Lower lobe of right lung (tissue), 2 donors: ENCODE measurements at regions not wholly inside any gene's neighbourhood (a gene's known extent, or its start where the extent isn't known, plus 50 kb on each side); places are given as distances from the start of the nearest gene placed in this dataset.
"Not testable (repeated sequence)": the region's sequence is repeated elsewhere in the genome, so short reads cannot be mapped to it uniquely, and the experiment has no call there.

Experiments
- ATAC-seq, 2 donors: fragments of 200-7000 bp; cut with Tn5 transposase; one replicate each; pipeline ENCODE4 v1.9.1; 2020 to 2022; ENCODE audit warnings: mild to moderate bottlenecking in 2 of 2, moderate library complexity in 2 of 2
- DNase-seq: peaks from one replicate; pipeline ENCODE4 v3.0.0-alpha.2; 2020
- H3K27ac ChIP-seq: fragments of 200-600 bp; one replicate; pipeline ENCODE4 v1.8.0; 2022
- H3K27me3 ChIP-seq: fragments of 200-600 bp; one replicate; pipeline ENCODE4 v1.8.0; 2022; ENCODE audit warnings: low read depth
- H3K36me3 ChIP-seq: fragments of 200-600 bp; one replicate; pipeline ENCODE4 v1.8.0; 2022; ENCODE audit warnings: mild to moderate bottlenecking
- H3K4me1 ChIP-seq: fragments of 200-600 bp; one replicate; pipeline ENCODE4 v1.8.0; 2022
- H3K4me3 ChIP-seq: fragments of 200-600 bp; one replicate; pipeline ENCODE4 v1.8.0; 2022; ENCODE audit warnings: mild to moderate bottlenecking
- H3K9me3 ChIP-seq: fragments of 200-600 bp; one replicate; pipeline ENCODE4 v1.8.0; 2022
- intact Hi-C: fragments of 100-400 bp; cut with DNase I; formaldehyde crosslinking; loops from one replicate; pipeline ENCODE4 v1.11.0; 2022
- TF ChIP-seq, protein P1 (sequence below): fragments of 200-600 bp; IDR thresholded peaks from one replicate; pipeline ENCODE4 v1.8.0; 2022; ENCODE audit warnings: antibody characterized with exemption, mild to moderate bottlenecking
- donor health status: DM: no; HTN: yes; CAD: no; lungs with severe emphysema.

DNA sequence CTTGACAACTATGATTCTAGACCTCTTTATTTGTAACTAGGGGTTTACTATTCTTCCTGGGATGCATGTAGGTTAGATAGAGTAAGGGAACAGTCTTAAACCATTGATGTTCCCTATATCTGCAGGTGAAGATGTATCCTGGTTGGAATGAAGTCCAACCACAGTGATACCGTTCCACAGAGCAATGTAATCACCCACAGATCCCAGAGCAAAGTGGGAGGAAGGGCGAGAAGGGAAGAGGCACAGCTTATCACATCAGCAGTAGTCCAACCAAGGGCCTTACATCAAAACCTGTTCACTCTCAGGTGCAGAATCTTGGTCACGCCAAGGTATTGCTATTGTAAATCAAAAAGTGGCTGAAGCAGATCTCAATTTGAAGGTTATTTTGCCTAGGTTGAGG lies 61.8 kb upstream of the LIPC start:
- TF ChIP-seq, protein P1, sequence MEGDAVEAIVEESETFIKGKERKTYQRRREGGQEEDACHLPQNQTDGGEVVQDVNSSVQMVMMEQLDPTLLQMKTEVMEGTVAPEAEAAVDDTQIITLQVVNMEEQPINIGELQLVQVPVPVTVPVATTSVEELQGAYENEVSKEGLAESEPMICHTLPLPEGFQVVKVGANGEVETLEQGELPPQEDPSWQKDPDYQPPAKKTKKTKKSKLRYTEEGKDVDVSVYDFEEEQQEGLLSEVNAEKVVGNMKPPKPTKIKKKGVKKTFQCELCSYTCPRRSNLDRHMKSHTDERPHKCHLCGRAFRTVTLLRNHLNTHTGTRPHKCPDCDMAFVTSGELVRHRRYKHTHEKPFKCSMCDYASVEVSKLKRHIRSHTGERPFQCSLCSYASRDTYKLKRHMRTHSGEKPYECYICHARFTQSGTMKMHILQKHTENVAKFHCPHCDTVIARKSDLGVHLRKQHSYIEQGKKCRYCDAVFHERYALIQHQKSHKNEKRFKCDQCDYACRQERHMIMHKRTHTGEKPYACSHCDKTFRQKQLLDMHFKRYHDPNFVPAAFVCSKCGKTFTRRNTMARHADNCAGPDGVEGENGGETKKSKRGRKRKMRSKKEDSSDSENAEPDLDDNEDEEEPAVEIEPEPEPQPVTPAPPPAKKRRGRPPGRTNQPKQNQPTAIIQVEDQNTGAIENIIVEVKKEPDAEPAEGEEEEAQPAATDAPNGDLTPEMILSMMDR, result no peak
- ATAC-seq, result no peak
- no peaks in the 10 kb centered on the region for H3K27me3 ChIP-seq
- no peaks in the 10 kb centered on the region for H3K4me1 ChIP-seq
- no peak for DNase-seq
- no peak overlapping the region for H3K4me3 ChIP-seq
- H3K36me3 ChIP-seq, result no peaks in the 10 kb centered on the region
- H3K27ac ChIP-seq, result no peak overlapping the region
- intact Hi-C loops, result no loop called here
- no peaks in the 10 kb centered on the region for H3K9me3 ChIP-seq

- no peaks in the 10 kb centered on the region for H3K36me3 ChIP-seq
- H3K9me3 ChIP-seq, result peaks cover 5% of the 10 kb centered on the region
- TF ChIP-seq, protein P1, result no peak
- intact Hi-C loops, result no loop called here
- no peak overlapping the region for H3K27ac ChIP-seq
- DNase-seq, result no peak
- no peak for ATAC-seq
- no peaks in the 10 kb centered on the region for H3K27me3 ChIP-seq
- no peak overlapping the region for H3K4me3 ChIP-seq
- no peaks in the 10 kb centered on the region for H3K4me1 ChIP-seq
Observed at GRCh38 chr15:58374147-58374546, 57.6 kb upstream of the LIPC start.

- peaks cover 5% of the 10 kb centered on the region for H3K9me3 ChIP-seq
- no peaks in the 10 kb centered on the region for H3K4me1 ChIP-seq
- TF ChIP-seq, protein P1, result no peak
- no peaks in the 10 kb centered on the region for H3K36me3 ChIP-seq
- no peak for DNase-seq
- no peak overlapping the region for H3K27ac ChIP-seq
- no peak for ATAC-seq
- H3K4me3 ChIP-seq, result no peak overlapping the region
- intact Hi-C loops, result no loop called here
- H3K27me3 ChIP-seq, result no peaks in the 10 kb centered on the region
Observed at GRCh38 chr15:58377193-58377592, 54.6 kb upstream of the LIPC start.

DNA sequence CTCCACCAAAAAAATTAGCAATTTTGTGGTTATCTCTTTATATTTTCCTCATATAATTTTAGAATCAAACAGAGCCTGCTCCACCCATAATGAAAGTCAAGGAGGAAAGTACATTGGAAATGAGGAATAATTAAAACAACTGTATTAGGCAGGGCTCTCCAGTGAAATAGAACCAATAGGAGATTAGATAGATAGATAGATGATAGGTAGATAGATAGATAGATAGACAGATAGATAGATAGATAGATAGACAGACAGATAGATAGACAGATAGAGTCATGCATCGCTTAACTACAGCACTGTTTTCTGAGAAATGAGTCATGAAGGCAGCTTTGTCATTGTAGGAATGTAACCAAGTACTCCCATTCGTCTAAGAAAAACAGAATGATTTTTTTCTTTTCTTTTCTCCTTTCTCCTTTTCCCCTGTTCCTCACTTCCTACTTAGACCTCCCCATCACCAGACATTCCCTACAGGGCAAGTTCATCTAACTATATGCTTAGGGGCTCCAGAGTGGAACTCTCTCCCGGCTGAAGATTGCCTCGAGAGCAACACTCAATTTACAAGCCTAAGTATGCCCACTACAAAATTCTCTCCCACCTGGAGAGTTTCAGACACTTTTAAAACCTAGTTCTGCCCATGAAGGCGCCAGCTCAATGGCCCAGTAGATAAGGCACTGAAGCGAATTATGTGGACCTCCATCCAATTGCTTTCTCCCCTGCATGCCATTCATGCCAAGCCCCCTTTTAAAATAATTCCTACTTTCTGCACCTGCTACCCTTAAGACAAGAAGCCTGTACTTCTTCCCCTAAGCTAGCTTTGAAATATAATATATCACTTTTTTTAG lies 53.3 kb upstream of the LIPC start:
- Histone ChIP-seq H3K27me3 (no peaks in the 10 kb centered on the region), H3K27ac (no peak overlapping the region), H3K4me3 (no peak overlapping the region), H3K4me1 (no peaks in the 10 kb centered on the region), H3K9me3 (peaks cover 5% of the 10 kb centered on the region), H3K36me3 (no peaks in the 10 kb centered on the region)
- TF ChIP-seq, protein P1, result no peak
- intact Hi-C loops, result no loop called here
- no peak for ATAC-seq
- DNase-seq, result no peak

GRCh38 chr15:58379454-58379853 lies 52.3 kb upstream of the LIPC start:
- H3K27me3 ChIP-seq, H3K27ac ChIP-seq, H3K9me3 ChIP-seq, H3K4me3 ChIP-seq, H3K4me1 ChIP-seq, ATAC-seq, H3K36me3 ChIP-seq, DNase-seq, intact Hi-C loops: not testable (repeated sequence)

- ATAC-seq, result no peak
- no peak overlapping the region for H3K4me3 ChIP-seq
Observed at GRCh38 chr15:58380280-58380945, 51.4 kb upstream of the LIPC start.

More at GRCh38 chr15:58380280-58380945, 51.4 kb upstream of the LIPC start:
- peaks cover 5% of the 10 kb centered on the region for H3K9me3 ChIP-seq
- H3K27ac ChIP-seq, result no peak overlapping the region
- H3K4me1 ChIP-seq, result no peaks in the 10 kb centered on the region
- TF ChIP-seq, protein P1, result no peak
- intact Hi-C loops, result no loop called here
- H3K36me3 ChIP-seq, result no peaks in the 10 kb centered on the region
- no peak for DNase-seq
- no peaks in the 10 kb centered on the region for H3K27me3 ChIP-seq
